ENCODE measurements at regions not wholly inside any gene's neighbourhood (a gene's known extent, or its start where the extent isn't known, plus 50 kb on each side); places are given as distances from the start of the nearest gene placed in this dataset.

DNA sequence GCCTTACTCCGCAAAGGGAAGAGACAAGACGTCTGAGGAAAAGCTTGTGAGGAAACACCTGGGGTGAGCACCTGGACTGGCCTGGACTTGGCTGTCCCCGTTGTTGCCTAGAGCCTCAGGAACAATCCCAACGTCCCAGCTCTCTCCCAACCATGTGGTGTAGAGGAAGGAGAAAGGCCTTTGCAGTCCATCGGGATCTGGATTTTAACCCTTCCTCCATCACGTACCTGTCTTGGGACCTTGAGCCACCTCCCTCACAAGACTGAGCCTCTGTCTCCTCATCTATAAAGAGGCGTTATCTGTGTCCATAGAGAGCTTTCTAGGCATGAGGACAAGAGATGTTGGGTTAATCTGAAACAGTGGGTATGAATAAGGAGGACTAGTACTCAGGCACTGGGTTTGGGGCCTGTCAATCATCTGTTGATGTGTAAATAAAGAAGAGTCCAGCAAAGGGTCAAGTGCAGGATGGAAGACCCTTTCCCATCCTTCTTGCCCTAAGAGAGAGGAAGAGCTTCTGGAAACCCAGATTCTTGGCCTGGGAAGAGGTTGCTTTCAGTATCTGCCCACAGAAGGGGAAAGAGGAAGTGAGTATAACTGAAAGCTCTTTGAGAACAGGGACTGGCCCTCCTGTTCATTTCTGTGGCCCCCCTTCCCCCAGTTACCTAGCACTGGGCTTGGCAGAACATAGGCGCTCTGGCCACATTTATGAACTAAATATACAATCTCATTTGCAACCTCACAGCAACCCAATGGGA is 137.1 kb downstream of the PJA1 start:
- 61% methylated on average over 7 of the region's 8 CpGs for WGBS (ENCODE audit: insufficient coverage, low coverage, low lambda C conversion rate, missing lambda C conversion rate)
- H3K27ac ChIP-seq: no peak overlapping the region
- H3K4me1 ChIP-seq: no peaks in the 10 kb centered on the region
- ATAC-seq (no peak), DNase-seq (no peak)
- TF ChIP-seq, protein P1, sequence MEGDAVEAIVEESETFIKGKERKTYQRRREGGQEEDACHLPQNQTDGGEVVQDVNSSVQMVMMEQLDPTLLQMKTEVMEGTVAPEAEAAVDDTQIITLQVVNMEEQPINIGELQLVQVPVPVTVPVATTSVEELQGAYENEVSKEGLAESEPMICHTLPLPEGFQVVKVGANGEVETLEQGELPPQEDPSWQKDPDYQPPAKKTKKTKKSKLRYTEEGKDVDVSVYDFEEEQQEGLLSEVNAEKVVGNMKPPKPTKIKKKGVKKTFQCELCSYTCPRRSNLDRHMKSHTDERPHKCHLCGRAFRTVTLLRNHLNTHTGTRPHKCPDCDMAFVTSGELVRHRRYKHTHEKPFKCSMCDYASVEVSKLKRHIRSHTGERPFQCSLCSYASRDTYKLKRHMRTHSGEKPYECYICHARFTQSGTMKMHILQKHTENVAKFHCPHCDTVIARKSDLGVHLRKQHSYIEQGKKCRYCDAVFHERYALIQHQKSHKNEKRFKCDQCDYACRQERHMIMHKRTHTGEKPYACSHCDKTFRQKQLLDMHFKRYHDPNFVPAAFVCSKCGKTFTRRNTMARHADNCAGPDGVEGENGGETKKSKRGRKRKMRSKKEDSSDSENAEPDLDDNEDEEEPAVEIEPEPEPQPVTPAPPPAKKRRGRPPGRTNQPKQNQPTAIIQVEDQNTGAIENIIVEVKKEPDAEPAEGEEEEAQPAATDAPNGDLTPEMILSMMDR (IDR thresholded peaks at IDR 0.05): no peak
- TF ChIP-seq POLR2A (IDR thresholded peaks at IDR 0.05): no peak
- no peak overlapping the region for H3K4me3 ChIP-seq
- no peaks in the 10 kb centered on the region for H3K9me3 ChIP-seq
- H3K27me3 ChIP-seq: no peaks in the 10 kb centered on the region
- no peaks in the 10 kb centered on the region for H3K36me3 ChIP-seq
- intact Hi-C loops (cut with DNase I): no loop called here

DNA sequence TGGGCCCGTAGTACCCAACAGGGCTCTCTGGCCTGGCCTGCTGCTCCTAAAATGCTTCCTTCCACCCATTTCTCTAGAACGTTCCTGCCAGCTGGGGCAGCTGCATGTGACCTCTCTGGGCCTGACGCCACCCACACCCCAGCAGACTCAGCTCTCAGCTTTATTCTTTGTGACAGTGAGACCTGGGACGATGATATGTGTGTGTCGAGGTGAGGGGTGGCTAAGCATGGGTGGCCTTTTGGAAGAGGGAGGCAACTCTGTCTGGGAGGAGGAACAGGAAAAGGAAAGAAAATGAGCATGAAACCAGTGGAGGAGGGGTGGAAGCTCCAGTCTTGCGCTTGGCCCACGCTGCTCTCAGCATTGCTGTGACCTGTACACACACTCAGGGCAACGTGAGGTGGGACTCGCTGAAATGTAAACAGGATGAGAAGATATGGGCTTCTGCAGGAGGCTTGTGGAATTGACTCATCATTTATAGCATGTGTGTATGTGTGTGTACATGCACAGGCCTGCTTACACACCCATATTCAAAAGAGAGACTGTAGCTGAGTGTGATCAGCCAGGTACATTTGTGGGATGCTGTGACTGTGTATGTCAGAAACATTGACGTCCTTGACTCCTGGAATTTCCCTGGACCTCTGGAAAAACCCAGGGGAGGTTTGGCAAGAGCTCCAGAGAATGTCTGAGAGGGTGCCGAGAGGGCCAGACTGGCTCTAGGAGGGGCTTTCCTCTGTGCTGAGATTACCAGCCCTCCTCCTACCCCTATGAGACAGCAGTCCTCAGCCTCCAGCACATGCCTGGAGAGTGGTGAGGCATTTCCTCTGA is 137.9 kb downstream of the PJA1 start:
- no peak for TF ChIP-seq POLR2A (IDR thresholded peaks at IDR 0.05)
- TF ChIP-seq, protein P1 (IDR thresholded peaks at IDR 0.05): no peak
- DNase-seq (peak in 1 of 3 donors; percentile 46), ATAC-seq (peak; percentile 54 to 79 (median 66))
- H3K4me3 ChIP-seq: no peak overlapping the region
- peak overlapping the region in 1 of 3 donors; percentile 5 for H3K27ac ChIP-seq
- H3K27me3 ChIP-seq: no peaks in the 10 kb centered on the region
- intact Hi-C loops (cut with DNase I): no loop called here
- no peaks in the 10 kb centered on the region for H3K9me3 ChIP-seq
- H3K4me1 ChIP-seq: no peaks in the 10 kb centered on the region
- WGBS (ENCODE audit: insufficient coverage, low coverage, low lambda C conversion rate, missing lambda C conversion rate): 51% methylated on average over 9 of the region's 11 CpGs
- no peaks in the 10 kb centered on the region for H3K36me3 ChIP-seq

DNA sequence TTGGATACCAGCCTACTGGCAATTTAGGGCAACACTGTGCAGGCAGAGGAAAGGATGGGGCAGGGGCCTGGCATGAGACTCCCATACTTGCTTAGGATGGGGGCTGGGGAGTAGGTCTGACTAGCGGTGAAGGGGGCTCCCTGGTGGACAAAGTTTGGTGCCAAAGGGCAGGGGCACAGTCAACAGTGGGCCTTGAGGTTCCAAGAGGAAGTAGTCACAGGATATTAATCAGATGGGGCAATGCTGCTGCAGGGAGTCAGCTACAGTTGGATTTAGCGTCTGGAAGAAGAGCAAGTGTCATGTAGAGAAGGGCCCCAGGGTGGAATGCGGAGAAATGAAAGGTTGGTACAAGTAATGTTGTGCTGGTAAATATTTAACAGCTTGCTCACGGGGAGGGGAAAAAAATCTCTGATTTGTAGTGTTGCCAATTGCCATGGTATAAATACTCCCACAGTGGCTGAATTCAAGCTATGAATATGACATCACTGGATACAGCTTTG is 139.4 kb downstream of the PJA1 start:
- 58% methylated on average over 4 of the region's 4 CpGs for WGBS (ENCODE audit: insufficient coverage, low coverage, low lambda C conversion rate, missing lambda C conversion rate)
- DNase-seq: no peak
- no peak overlapping the region for H3K27ac ChIP-seq

DNA sequence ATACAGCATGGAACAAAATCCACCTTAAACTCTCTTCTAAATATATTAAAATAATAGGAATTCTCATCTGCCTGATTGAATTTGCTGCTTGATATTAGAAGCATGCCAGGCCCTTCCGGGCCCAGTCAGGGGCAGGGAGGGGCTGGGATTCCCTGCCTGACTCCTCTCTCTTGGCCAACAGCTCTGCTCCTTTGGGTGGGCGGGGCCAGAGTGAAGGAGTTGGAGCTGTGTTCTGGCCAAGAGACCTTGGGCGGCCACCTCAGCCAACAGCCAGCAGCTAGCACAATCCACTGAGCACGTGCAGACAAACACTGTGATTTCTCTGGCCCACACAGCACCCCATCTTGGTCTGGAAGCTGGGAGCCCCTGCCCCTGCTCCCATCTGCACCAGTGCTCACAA is 140.3 kb downstream of the PJA1 start:
- Histone ChIP-seq H3K27me3 (no peaks in the 10 kb centered on the region), H3K27ac (no peak overlapping the region), H3K36me3 (no peaks in the 10 kb centered on the region), H3K4me3 (no peak overlapping the region), H3K4me1 (no peaks in the 10 kb centered on the region), H3K9me3 (no peaks in the 10 kb centered on the region)
- 45% methylated on average over 2 of the region's 4 CpGs for WGBS (ENCODE audit: insufficient coverage, low coverage, low lambda C conversion rate, missing lambda C conversion rate)
- no peak for TF ChIP-seq POLR2A (IDR thresholded peaks at IDR 0.05)
- TF ChIP-seq, protein P1 (IDR thresholded peaks at IDR 0.05): no peak
- ATAC-seq (peak; percentile 12 to 35 (median 24)), DNase-seq (no peak)
- intact Hi-C loops (cut with DNase I): no loop called here

More for the DNA sequence above, 139.4 kb downstream of the PJA1 start:
- intact Hi-C loops (cut with DNase I): no loop called here
- Histone ChIP-seq H3K9me3 (no peaks in the 10 kb centered on the region), H3K36me3 (no peaks in the 10 kb centered on the region), H3K4me1 (no peaks in the 10 kb centered on the region), H3K27me3 (no peaks in the 10 kb centered on the region), H3K4me3 (no peak overlapping the region)
- no peak for ATAC-seq
- no peak for TF ChIP-seq POLR2A (IDR thresholded peaks at IDR 0.05)
- TF ChIP-seq, protein P1 (IDR thresholded peaks at IDR 0.05): no peak
